GM19452 (cell line): ENCODE measurements at regions not wholly inside any gene's neighbourhood (a gene's known extent, or its start where the extent isn't known, plus 50 kb on each side); places are given as distances from the start of the nearest gene placed in this dataset.
"Not testable (repeated sequence)": the region's sequence is repeated elsewhere in the genome, so short reads cannot be mapped to it uniquely, and the experiment has no call there.

Experiments
- ATAC-seq: cut with Tn5 transposase; IDR thresholded peaks from one replicate; pipeline ENCODE4 v1.9.1; 2021; ENCODE audit not compliant: unreplicated experiment

DNA sequence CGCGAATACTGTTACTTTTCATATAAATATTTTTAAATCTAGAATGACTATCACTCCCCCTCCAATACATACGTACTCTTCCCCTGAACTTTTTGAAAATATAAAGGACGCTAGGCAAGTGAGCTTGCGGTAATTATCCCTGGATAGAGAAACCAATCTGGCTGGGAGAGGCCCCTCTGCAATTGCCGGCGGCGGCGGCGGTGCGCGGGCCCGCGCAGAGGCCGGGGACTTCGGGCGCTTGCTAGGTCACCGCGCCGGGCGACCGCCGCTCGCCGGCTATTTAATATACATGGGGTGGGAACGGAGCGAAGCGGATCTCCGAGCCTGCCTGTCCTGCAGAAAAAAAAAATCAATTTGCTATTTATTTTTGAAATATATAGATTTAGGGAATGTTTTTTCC, 416.3 kb upstream of the ESRRG start:
- no peak for ATAC-seq

DNA sequence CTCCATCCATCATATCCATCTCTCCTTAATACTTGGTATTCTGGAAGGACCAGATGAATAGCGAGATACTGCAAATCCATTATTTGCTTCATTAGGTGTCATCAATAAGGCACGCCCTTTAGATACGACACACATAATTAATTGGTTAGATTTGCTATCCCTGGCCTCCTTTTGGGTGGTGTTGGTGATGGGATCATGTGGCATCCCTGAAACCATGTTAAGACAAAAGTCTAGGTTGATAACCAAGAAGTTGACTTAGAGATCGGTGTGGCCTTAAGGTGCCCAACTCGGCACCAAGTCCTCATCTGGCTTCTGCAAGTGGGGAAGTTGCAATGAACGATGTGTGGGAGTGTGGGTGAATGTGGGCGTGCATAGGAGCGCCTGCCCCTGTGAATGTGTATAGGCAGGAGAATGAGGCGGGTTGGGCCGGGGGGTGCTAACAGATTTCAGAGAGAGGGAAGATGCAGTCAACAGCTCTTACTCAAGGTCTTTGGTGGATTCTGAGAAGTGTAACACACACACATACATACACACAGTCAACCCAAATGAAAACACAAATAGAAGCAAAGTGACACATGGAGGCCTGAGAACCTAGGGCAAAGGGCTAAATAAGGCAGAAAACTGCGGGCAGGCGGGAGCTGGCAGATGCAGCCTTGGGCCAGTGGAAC, 415.7 kb upstream of the ESRRG start:
- ATAC-seq: no peak

DNA sequence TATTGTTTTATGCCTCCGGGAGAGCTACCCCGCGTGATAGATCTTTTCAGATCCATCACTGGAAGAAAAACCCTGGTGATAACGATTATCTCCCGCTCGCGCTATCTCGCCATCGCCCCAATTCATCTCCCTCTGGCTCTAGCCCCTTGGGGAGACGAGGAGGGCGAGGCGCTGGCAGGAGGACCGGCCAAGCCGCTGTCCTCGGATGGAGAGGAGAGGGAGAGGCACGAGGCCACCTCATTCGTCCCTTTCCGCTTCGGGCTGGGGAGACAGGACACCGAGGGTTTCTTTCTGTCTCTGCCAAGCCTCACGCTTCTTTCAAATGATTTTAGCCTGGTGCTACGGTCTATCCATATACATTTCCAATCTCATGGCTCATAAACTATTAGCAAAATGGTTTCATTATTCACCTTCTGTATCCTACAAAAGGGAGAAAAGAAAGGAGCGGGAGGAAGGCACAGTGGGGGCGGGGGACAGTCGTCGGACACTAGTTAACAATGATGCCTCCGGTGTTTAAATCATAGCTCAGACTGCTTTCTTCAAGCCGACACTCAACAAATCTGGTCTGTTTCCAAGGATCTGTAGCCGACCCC, 415.0 kb upstream of the ESRRG start:
- ATAC-seq: no peak

DNA sequence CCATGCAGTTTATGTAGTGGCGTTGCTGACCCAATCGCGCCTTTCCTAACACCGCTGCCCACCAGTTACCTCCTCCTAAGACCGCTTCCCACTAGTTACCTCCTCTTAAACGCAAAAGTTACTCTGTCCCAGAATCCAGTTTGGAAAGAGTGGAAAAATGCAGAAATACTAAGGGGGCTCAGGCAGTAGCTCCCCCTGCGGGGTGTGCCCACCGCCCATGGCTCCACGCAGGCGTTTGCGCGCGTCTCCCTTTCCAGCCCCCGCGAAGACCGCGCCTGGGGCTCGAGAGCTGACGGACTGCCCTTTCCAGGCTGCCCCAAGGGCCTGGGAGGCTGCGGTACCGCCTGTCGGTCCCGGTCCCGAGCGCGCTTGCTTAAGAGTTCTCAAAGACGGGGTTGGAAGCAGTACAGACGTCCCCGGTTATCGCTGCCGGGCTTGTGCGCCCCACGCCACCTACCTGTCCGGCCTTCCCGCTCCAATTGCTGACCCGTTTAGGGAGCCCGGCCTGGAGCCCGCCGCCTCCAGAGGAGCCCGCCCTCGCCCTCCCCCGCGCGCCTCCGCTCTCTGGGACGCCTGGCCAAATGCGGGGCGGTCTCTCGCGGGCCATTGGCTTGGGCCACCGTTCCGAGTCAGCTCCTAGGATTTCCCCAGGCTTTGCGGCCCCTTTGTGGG, 414.1 kb upstream of the ESRRG start:
- ATAC-seq: no peak

DNA sequence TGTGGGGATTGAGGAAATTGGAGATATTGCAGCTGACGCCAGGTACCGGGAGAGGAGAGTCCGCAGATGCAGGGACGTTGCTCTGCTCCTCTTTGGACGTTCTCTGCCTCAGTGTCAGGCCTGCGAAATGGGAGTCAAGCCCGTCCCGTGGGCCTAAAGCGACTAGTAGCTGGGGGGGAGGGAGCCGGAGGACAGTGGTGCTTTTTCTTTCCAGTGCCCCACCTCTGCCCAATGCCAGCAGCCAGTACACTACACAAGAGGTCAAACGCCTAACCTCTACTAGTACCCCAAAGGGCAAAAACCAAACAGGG, 413.6 kb upstream of the ESRRG start:
- no peak for ATAC-seq

DNA sequence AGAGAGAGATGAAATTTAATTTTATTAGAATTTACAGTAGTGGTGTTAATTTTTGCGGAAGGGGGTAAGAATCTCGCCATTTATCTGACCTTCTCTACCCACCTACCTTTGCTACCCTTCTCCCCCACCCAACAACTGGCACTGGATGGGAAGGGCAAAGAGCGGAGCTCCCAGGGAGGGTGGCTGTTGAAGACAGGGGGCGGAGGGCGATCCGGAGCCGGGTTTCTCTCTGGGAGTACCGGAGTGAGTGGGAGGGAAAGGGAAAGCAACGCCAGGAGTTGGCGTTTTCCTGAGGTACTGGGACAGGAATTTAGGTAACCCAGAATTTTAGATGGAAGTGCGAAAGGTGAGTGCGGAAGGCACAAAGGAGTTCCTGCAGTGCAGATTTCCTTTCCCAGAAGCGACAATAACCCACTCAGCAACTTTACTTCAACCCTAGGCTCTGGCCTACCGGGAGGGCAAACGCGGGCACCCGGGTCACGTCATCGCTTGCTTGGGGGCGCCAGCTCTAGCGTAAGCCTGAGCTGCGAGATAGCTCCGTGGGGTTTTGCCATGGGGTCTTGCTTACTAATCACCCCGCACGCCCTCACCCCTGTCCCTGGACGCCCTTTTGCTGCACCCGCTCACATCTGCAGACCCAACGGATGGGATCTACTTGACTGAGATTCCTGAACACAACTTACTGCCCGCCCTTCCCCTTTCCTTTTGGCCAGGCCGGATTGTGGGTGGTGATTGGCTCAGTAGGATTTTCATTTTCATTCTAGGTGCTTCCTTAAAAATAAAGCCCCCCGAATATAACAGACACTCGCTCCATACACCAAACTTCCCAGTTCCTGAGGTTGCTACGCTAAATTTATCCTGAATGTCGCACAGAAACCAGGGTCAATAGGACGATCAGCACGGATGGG, 413.0 kb upstream of the ESRRG start:
- ATAC-seq: no peak

DNA sequence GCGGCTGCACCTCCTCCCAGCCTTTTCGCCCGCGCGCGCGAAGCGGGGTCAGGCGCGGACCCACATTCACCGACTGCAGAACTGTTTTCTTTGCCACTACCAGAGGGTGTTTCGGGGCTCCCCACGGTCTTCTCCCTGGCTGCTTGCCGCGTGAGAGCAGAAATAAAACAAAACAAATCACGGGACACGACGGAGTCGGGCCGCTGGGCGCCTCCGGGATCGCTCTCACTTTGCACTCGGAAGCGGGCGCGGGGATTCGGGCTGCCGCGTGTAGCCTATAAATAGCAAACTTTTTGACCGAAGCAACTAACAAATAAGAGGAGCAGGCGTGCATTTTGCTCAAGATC, 412.3 kb upstream of the ESRRG start:
- ATAC-seq: no peak

DNA sequence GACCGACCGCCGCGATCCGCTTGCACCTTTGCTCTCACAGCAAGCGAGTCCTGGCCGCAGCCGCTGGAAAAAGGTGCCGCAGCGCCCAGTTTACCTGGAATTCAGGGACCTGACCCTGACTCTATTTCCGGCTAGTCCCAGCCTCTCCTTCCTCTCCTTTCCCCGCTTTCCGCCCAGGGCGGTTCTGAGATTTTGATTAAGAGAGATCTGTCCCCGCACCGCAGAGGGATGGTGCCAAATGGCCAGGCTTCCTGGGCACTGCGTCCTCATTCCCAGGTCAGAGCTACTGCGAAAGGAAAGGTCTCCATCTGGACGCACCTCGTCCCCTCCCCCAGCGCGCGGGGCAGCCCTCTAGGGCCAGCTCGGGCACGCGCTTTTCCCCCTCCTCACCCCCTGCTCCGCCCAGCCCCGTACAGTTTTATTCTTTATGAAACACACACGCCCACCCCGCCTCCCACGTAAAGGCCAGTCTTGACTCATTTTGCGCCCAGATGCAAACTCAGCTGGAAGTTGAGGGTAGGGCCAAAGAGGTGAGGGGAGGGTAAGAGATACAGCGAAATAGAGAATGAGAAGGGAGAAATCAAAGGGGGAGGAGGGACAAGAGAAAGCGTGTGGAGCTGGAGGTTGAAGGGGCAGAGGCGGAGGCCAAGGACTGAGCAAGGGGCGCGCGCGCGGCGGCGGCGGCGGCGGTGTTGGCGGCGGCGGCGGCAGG, 411.8 kb upstream of the ESRRG start:
- ATAC-seq: no peak

DNA sequence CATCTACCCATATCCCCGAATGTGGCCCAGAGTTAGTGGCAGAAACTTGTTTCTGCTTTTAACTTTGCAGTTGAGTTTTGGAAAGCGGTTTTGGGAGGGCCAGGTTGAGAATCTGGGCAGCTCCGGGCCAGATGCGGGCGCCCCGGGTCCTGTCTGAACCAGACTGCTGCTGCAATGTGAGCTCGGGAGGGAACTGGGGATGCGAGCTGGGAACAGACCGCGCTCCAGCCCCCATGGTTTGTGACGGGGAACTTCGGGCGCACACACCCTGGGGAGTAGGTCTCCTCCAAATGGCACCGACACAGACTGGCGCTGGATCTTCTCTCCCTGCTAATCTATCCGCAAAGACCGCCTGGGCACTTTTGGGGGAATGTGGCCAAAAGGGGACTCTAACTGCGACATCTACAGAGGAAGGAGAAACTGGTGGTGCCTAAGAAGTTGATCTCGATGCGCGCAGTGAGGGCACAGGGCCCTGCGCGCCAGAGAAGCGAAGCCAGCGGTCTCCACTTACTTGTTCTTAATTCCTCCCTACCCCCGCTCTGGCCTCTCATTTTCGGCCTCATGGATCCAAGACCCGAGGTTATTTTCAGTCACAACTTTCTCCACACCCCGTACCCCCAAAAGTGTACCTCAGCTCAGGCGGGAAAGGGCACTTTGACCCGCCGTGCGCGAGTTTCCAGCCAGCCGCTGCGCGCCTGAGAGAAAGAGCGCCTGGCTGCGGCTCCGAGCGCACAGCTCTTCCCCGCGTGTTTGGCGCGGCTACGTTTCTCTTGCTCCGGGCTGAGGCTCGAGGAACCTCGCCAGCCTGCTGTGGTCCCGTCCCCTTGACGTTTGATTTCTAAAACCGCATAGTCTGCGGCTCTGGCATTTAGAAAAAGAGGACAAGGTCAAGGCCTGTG, 411.0 kb upstream of the ESRRG start:
- no peak for ATAC-seq

DNA sequence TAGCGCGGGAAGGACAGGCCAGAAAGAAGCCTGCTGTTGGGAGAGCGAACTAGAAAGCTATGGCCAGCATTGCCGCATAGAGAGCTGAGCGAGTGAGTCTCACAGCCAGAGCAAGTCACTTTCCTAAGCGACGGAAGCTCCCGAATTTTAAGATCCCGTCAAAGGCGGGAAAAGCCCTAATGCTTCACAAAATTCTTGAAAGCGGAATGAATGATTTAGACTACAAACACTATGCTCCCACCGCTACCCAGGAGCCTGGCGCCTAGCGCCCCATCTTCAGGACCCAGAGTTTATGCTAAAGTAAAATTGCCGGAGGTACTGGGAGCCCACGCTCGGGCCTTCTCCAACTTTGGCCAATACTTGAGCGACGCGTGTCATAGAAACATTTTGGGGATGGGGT, 409.9 kb upstream of the ESRRG start:
- ATAC-seq: no peak

DNA sequence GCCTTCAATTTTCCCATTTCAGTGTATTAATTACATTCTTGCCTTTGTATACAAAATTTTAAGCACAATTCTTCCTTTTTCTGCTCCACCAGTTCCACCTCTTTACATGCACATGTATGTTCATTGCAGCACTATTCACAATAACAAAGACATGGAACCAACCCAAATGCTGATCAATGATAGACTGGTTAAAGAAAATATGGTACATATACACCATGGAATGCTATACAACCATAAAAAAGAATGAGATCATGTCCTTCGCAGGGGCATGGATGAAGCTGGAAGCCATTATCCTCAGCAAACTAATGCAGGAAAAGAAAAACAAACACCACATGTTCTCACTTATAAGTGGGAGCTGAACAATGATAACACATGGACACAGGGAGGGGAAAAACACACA, 400.1 kb upstream of the ESRRG start:
- ATAC-seq: not testable (repeated sequence)

DNA sequence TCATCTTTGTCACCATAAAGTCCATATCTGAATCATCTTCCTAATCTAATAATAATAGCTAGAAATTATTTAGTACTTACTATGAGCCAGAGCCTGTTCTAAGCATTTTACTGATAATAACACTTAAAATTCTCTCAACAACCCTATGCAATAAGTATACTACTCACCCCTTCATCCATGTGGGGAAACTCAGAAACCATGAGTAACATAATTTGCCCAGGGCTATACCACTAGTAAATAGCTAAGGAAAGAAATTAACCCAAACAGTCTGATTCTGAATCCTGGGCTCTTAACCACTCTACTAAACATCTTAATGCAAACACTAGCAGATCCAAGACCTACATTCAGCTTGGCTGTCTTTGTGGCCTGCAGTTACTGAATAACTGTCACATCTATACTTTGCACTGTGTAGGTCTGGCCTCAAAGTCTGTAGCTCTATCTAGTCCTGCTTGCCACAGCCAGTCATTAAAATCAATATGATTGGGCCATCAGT, 394.8 kb upstream of the ESRRG start:
- no peak for ATAC-seq

DNA sequence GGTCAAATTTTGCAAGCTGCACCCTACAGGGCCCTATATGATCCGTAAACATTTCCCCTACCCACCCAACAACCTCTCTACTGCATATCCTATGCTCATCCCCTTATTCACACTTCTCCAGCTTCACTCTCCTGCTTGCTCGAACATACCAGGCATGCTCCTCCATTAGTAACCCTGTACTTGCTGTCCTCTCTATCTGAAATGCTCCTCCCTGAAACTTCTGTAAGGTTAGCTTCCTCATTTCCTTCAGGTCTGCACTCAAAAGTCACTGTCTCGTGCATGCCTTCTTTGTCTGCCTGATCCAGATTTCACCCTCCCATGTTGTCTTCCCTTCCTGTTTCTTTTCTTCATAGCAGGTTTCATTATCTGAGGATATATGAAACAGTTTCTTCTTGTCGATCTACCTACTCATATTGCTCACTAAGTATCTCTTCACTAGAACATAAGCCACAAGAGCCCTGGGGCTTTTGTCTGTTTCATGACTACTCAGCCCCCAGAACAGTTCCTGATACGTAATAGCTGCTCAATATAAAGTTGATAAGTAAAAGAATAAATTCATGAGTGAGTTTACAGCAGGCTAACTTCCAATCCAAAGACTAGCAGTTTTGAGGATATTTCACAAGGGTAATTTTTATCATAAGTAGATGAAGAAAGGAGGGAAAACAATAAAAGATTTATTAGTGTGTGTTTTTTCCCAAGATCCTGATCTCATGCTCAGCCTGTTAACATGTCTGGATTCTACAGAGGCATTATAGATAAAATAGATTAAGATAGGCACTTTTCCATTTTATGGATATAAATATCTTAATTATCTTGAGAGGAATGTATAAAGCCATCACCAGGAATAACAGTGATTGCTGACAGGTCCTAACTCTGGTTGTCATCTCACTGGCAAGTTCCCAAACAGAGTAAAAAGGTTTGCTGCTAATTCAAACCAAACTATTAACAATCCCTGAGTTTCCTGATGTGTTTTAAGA, 392.5 kb upstream of the ESRRG start:
- no peak for ATAC-seq

DNA sequence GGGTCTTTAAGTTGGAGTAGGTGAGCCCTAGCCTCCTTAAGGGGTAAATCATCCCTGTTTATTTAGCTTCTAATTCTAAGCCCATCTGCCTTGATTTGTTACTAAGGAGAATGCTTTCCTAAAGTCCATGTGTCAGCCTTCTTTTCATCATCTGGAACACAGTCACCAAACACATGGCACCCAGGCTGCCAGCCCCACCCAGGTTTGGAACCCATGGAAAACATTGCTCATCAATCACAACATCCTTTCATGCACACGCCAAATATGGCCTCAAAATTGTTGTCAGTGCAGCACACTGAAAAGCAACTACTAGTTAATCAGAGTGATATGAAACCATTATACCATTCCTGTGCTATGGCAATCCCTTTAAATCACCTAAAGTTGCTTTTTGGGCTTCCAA, 386.7 kb upstream of the ESRRG start:
- no peak for ATAC-seq

DNA sequence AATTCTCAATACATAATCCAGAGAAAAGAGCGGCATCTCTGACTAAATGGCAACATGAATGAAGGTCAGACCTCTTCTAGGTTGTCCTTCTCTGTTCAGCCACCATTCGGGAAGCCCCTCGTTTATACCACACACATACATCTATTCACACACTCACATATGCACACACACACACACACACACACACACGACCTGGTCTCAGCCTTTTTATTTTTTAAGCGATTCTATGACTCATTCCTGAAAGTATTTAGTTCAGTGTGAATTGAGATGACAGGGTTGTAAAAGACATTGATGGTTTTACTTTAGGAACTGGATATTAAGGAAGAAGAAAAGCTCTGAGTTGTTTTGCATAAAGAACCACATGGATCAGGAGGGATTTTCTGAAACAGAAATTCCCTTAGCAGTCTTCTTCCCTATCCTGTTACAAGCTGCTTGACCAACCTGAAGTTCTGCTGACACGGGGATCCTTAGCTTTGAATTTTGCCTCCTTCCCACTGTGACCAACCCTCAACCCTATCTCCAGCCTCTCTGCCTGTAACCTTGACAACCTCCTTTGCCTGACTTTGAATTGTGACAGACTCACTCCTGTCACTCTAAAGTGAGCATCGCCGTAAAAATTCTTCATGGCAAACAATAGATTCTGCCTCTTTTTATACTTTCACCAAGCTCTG, 383.1 kb upstream of the ESRRG start:
- no peak for ATAC-seq

DNA sequence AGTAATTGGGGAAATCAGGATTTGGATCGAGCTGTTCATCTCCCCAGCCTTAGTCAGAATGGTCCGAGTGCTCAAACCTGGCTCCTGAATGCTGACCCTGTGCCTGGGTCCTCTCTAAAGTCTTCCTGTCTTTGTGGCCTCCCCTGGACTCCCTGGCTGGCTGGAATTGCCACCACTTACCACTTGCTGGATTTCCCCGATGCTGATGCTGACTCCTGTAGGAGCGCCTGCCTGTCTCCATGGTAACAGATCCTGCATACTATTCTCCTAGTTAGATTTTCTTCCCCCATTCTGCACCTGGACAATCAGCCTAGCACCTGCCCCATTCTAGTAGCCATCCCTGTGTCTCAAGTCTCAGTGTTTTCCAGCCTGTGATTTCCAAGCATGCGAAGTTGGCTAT, 382.2 kb upstream of the ESRRG start:
- no peak for ATAC-seq

DNA sequence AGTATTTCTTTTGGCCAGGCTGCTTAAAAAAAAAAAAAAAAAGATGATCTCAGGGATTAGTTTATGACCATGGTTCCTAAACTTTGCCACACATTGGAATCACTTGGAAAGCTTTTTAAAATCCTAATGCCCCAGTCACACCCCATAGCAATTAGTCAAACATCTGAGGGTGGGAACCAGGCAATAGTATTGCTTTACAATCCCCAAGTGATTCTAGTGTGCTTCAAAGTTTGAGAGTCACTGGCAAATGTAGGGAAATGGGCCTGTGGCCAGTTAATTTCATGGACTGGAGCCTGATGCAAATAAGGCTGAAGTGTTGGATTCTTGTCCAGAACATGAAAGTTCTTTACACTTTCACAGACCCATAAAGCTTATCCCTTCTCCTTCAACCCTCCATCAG, 374.6 kb upstream of the ESRRG start:
- no peak for ATAC-seq

DNA sequence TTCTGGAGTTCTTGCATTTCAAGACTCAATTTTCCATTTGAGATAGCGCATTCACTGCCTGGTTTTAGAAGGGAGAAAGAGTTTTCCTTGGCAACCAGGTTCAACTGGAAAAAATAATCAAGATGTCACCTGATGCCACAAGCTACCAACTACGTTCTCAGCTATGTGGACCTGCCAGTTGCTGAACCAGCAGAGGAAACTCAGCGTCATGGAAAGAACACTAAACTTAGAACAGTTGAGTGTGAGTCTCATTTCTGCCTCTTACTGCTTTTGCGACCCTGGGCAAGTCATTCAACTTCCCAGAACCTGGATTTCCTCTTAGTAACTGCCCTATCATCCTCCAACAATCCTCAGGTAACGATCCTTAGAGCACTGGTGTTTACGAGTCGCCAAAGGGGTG, 373.0 kb upstream of the ESRRG start:
- ATAC-seq: no peak
